ENCODE measurements at regions not wholly inside any gene's neighbourhood (a gene's known extent, or its start where the extent isn't known, plus 50 kb on each side); places are given as distances from the start of the nearest gene placed in this dataset.
A peak's percentile ranks its signal among the peaks of the same experiment; 100 is the strongest.
"Not testable (repeated sequence)": the region's sequence is repeated elsewhere in the genome, so short reads cannot be mapped to it uniquely, and the experiment has no call there.

DNA sequence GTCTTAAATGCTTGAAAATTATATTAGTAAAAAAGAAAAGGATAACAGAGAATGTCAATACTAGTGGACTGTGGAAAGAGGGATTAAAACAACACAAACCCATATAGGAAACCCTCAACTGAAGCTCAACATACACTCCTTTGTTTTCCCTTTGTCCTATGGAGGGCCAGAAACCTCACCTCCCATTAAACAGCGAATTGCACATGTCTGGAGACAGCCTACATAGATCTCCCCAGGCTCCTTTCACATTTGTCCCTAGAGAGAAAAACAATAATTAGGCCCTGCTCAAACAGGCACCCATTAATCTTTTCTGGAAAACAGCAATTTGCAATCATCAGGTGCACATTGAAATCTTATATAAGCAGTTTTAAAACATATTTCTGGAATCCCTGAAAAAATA is 87.6 kb upstream of the SEMA3D start:
- Histone ChIP-seq H3K36me3 (ENCODE audit: control insufficient read depth, insufficient read depth, low read length) (no peaks in the 10 kb centered on the region), H4K5ac (ENCODE audit: low read length) (no peak overlapping the region), H3K18ac (ENCODE audit: low read length) (no peak overlapping the region), H3K4ac (ENCODE audit: low read depth, low read length) (no peak overlapping the region), H3K9ac (ENCODE audit: low read length) (no peak overlapping the region), H4K8ac (ENCODE audit: low read depth, low read length) (no peak overlapping the region), H2BK15ac (replicated peaks; ENCODE audit: low read depth) (no peak overlapping the region), H3K23ac (ENCODE audit: low read length) (no peak overlapping the region), H3K27me3 (ENCODE audit: insufficient read depth, low read length, poor library complexity) (no peaks in the 10 kb centered on the region), H3K79me1 (ENCODE audit: low read length) (no peaks in the 10 kb centered on the region), H2BK120ac (ENCODE audit: low read depth, low read length) (no peak overlapping the region), H3K4me1 (ENCODE audit: control insufficient read depth, low read depth, low read length) (peaks cover 9% of the 10 kb centered on the region), H3K79me2 (ENCODE audit: control insufficient read depth, insufficient read depth, low read length) (no peaks in the 10 kb centered on the region), H3K27ac (ENCODE audit: low read depth, low read length) (no peak overlapping the region), H2AK5ac (ENCODE audit: low read length) (no peak overlapping the region), H3K4me3 (ENCODE audit: low read length) (no peak overlapping the region), H3K56ac (ENCODE audit: low read length) (no peak overlapping the region), H3K4me2 (ENCODE audit: low read length) (no peak overlapping the region), H2BK5ac (ENCODE audit: low read length) (no peak overlapping the region)
- DNase-seq, result peak; percentile 7
- WGBS (ENCODE audit: extremely low coverage, insufficient coverage, low lambda C conversion rate), result no CpG with 5 or more reads among the region's 1 CpG

DNA sequence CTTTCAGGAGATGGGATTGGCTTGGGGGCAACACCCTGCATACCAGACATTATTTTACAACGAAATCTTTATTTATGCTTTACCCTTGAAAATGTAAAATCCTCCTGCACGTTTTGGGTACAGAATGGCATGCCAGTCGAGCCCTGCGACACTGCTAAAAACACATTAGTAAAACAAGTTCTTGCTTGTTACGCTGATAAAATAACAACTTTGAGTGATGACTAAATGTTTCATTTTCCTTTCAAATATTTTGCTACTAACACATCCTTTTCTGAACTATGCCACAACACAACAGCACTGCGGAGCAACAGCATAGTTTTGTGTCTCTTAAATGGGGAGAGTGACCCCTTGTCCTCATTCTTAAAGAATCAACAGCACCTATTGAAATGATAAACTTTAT is 76.0 kb upstream of the SEMA3D start:
- Histone ChIP-seq H3K4me1 (ENCODE audit: control insufficient read depth, low read depth, low read length) (no peaks in the 10 kb centered on the region), H3K79me2 (ENCODE audit: control insufficient read depth, insufficient read depth, low read length) (no peaks in the 10 kb centered on the region), H2BK120ac (ENCODE audit: low read depth, low read length) (no peak overlapping the region), H3K27me3 (ENCODE audit: insufficient read depth, low read length, poor library complexity) (no peaks in the 10 kb centered on the region), H3K23ac (ENCODE audit: low read length) (no peak overlapping the region), H3K27ac (ENCODE audit: low read depth, low read length) (no peak overlapping the region), H3K4ac (ENCODE audit: low read depth, low read length) (no peak overlapping the region), H4K5ac (ENCODE audit: low read length) (no peak overlapping the region), H2AK5ac (ENCODE audit: low read length) (no peak overlapping the region), H3K36me3 (ENCODE audit: control insufficient read depth, insufficient read depth, low read length) (no peaks in the 10 kb centered on the region), H3K56ac (ENCODE audit: low read length) (no peak overlapping the region), H3K4me3 (ENCODE audit: low read length) (no peak overlapping the region), H3K18ac (ENCODE audit: low read length) (no peak overlapping the region), H3K9ac (ENCODE audit: low read length) (no peak overlapping the region), H2BK15ac (replicated peaks; ENCODE audit: low read depth) (no peak overlapping the region), H3K4me2 (ENCODE audit: low read length) (no peak overlapping the region), H4K8ac (ENCODE audit: low read depth, low read length) (no peak overlapping the region), H3K79me1 (ENCODE audit: low read length) (no peaks in the 10 kb centered on the region), H2BK5ac (ENCODE audit: low read length) (no peak overlapping the region)
- WGBS (ENCODE audit: extremely low coverage, insufficient coverage, low lambda C conversion rate), result no CpG with 5 or more reads among the region's 6 CpGs
- no peak for DNase-seq

DNA sequence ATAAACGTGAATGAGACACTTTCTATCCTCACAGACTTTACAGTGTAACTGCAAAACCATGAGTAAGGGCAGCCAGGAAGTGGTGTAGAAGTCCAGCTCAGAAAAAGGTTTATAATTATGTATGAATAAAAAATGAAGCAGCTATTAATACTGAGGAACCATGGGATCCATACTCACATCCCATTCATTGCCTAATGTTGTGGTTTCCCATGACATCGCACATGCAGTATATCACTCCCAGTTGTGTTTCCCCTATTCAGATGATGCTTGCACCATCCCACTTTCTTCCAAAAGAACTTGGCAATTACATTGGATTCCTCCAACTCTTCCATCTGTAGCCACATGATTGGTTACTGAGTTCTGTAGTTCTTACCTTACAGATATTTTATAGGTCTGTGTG is 74.5 kb upstream of the SEMA3D start:
- Histone ChIP-seq H3K4ac (ENCODE audit: low read depth, low read length) (no peak overlapping the region), H4K5ac (ENCODE audit: low read length) (no peak overlapping the region), H3K36me3 (ENCODE audit: control insufficient read depth, insufficient read depth, low read length) (no peaks in the 10 kb centered on the region), H3K4me1 (ENCODE audit: control insufficient read depth, low read depth, low read length) (no peaks in the 10 kb centered on the region), H2BK5ac (ENCODE audit: low read length) (no peak overlapping the region), H4K8ac (ENCODE audit: low read depth, low read length) (no peak overlapping the region), H3K27me3 (ENCODE audit: insufficient read depth, low read length, poor library complexity) (no peaks in the 10 kb centered on the region), H2BK15ac (replicated peaks; ENCODE audit: low read depth) (no peak overlapping the region), H2AK5ac (ENCODE audit: low read length) (no peak overlapping the region), H3K9ac (ENCODE audit: low read length) (no peak overlapping the region), H3K4me2 (ENCODE audit: low read length) (no peak overlapping the region), H3K56ac (ENCODE audit: low read length) (no peak overlapping the region), H3K18ac (ENCODE audit: low read length) (no peak overlapping the region), H3K27ac (ENCODE audit: low read depth, low read length) (no peak overlapping the region), H2BK120ac (ENCODE audit: low read depth, low read length) (no peak overlapping the region), H3K23ac (ENCODE audit: low read length) (no peak overlapping the region), H3K4me3 (ENCODE audit: low read length) (no peak overlapping the region), H3K79me1 (ENCODE audit: low read length) (no peaks in the 10 kb centered on the region), H3K79me2 (ENCODE audit: control insufficient read depth, insufficient read depth, low read length) (no peaks in the 10 kb centered on the region)
- no peak for DNase-seq
- WGBS (ENCODE audit: extremely low coverage, insufficient coverage, low lambda C conversion rate), result no CpG with 5 or more reads among the region's 2 CpGs

DNA sequence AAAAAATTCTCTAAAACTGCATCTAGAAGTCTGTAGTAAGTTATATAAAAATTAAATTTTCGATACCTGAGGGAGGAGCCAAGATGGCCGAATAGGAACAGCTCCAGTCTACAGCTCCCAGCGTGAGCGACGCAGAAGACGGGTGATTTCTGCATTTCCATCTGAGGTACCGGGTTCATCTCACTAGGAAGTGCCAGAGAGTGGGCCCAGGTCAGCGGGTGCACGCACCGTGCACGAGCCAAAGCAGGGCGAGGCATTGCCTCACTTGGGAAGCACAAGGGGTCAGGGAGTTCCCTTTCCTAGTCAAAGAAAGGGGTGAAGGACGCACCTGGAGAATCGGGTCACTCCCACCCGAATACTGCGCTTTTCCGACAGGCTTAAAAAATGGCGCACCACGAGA is 62.9 kb upstream of the SEMA3D start:
- H3K23ac ChIP-seq (ENCODE audit: low read length); H3K79me2 ChIP-seq (ENCODE audit: control insufficient read depth, insufficient read depth, low read length); H2BK120ac ChIP-seq (ENCODE audit: low read depth, low read length); H4K8ac ChIP-seq (ENCODE audit: low read depth, low read length); H4K5ac ChIP-seq (ENCODE audit: low read length); H3K36me3 ChIP-seq (ENCODE audit: control insufficient read depth, insufficient read depth, low read length); H3K9ac ChIP-seq (ENCODE audit: low read length); H3K56ac ChIP-seq (ENCODE audit: low read length); H3K4me1 ChIP-seq (ENCODE audit: control insufficient read depth, low read depth, low read length); H2AK5ac ChIP-seq (ENCODE audit: low read length); H3K18ac ChIP-seq (ENCODE audit: low read length); H3K79me1 ChIP-seq (ENCODE audit: low read length); DNase-seq; H3K4me3 ChIP-seq (ENCODE audit: low read length); H3K27ac ChIP-seq (ENCODE audit: low read depth, low read length); H3K4me2 ChIP-seq (ENCODE audit: low read length); H3K4ac ChIP-seq (ENCODE audit: low read depth, low read length); H3K27me3 ChIP-seq (ENCODE audit: insufficient read depth, low read length, poor library complexity); H2BK15ac ChIP-seq (replicated peaks; ENCODE audit: low read depth); H2BK5ac ChIP-seq (ENCODE audit: low read length): not testable (repeated sequence)
- WGBS (ENCODE audit: extremely low coverage, insufficient coverage, low lambda C conversion rate), result no CpG with 5 or more reads among the region's 19 CpGs

- no peak overlapping the region for H3K9ac ChIP-seq (ENCODE audit: low read length)
- no CpG with 5 or more reads among the region's 4 CpGs for WGBS (ENCODE audit: extremely low coverage, insufficient coverage, low lambda C conversion rate)
- no peak overlapping the region for H3K23ac ChIP-seq (ENCODE audit: low read length)
- H4K5ac ChIP-seq (ENCODE audit: low read length), result no peak overlapping the region
- H3K27ac ChIP-seq (ENCODE audit: low read depth, low read length), result no peak overlapping the region
- no peaks in the 10 kb centered on the region for H3K27me3 ChIP-seq (ENCODE audit: insufficient read depth, low read length, poor library complexity)
- H3K56ac ChIP-seq (ENCODE audit: low read length), result no peak overlapping the region
- no peak overlapping the region for H2BK120ac ChIP-seq (ENCODE audit: low read depth, low read length)
- no peaks in the 10 kb centered on the region for H3K4me1 ChIP-seq (ENCODE audit: control insufficient read depth, low read depth, low read length)
- H3K4me3 ChIP-seq (ENCODE audit: low read length), result no peak overlapping the region
- H2BK5ac ChIP-seq (ENCODE audit: low read length), result no peak overlapping the region
- no peak overlapping the region for H2BK15ac ChIP-seq (replicated peaks; ENCODE audit: low read depth)
- no peak overlapping the region for H3K18ac ChIP-seq (ENCODE audit: low read length)
- no peak overlapping the region for H2AK5ac ChIP-seq (ENCODE audit: low read length)
- H4K8ac ChIP-seq (ENCODE audit: low read depth, low read length), result no peak overlapping the region
- no peak overlapping the region for H3K4me2 ChIP-seq (ENCODE audit: low read length)
- H3K79me2 ChIP-seq (ENCODE audit: control insufficient read depth, insufficient read depth, low read length), result no peaks in the 10 kb centered on the region
- DNase-seq, result no peak
- no peaks in the 10 kb centered on the region for H3K79me1 ChIP-seq (ENCODE audit: low read length)
- no peaks in the 10 kb centered on the region for H3K36me3 ChIP-seq (ENCODE audit: control insufficient read depth, insufficient read depth, low read length)
- no peak overlapping the region for H3K4ac ChIP-seq (ENCODE audit: low read depth, low read length)
Observed at GRCh38 chr7:85239109-85239508, 52.3 kb upstream of the SEMA3D start.

DNA sequence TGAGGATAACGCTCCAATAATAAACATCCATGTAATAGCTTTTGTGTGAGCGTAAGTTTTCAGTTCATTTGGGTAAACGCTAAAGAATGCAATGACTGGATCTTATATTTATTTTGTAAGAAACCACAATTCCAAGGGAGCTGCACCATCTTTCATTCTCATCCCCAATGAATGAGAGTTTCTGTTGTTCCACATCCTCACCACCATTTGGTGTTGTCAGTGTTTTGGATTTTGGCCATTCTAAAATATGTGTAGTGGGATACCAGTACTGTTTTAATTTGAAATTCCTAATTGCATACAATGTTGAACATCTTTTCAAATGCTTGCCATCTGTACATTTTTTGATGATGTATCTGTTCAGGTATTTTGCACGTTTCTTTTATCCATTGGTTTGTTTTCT is 50.9 kb upstream of the SEMA3D start:
- Histone ChIP-seq H3K79me2 (ENCODE audit: control insufficient read depth, insufficient read depth, low read length) (no peaks in the 10 kb centered on the region), H3K18ac (ENCODE audit: low read length) (no peak overlapping the region), H4K5ac (ENCODE audit: low read length) (no peak overlapping the region), H3K36me3 (ENCODE audit: control insufficient read depth, insufficient read depth, low read length) (no peaks in the 10 kb centered on the region), H3K4ac (ENCODE audit: low read depth, low read length) (no peak overlapping the region), H3K27me3 (ENCODE audit: insufficient read depth, low read length, poor library complexity) (no peaks in the 10 kb centered on the region), H3K56ac (ENCODE audit: low read length) (no peak overlapping the region), H3K4me2 (ENCODE audit: low read length) (no peak overlapping the region), H2BK120ac (ENCODE audit: low read depth, low read length) (no peak overlapping the region), H2BK15ac (replicated peaks; ENCODE audit: low read depth) (no peak overlapping the region), H3K23ac (ENCODE audit: low read length) (no peak overlapping the region), H3K4me1 (ENCODE audit: control insufficient read depth, low read depth, low read length) (no peaks in the 10 kb centered on the region), H3K9ac (ENCODE audit: low read length) (no peak overlapping the region), H3K27ac (ENCODE audit: low read depth, low read length) (no peak overlapping the region), H2BK5ac (ENCODE audit: low read length) (no peak overlapping the region), H2AK5ac (ENCODE audit: low read length) (no peak overlapping the region), H4K8ac (ENCODE audit: low read depth, low read length) (no peak overlapping the region), H3K79me1 (ENCODE audit: low read length) (no peaks in the 10 kb centered on the region), H3K4me3 (ENCODE audit: low read length) (no peak overlapping the region)
- WGBS (ENCODE audit: extremely low coverage, insufficient coverage, low lambda C conversion rate), result no CpG with 5 or more reads among the region's 4 CpGs
- no peak for DNase-seq
